Activated naive CD4-positive, alpha-beta T cell treated with anti-CD3 and anti-CD28 coated beads for 36 hours (primary cell): ENCODE measurements at regions not wholly inside any gene's neighbourhood (a gene's known extent, or its start where the extent isn't known, plus 50 kb on each side); places are given as distances from the start of the nearest gene placed in this dataset.

Source experiments
- CTCF ChIA-PET: fragments of 350-600 bp; sonication (Branson Sonifier 250); formaldehyde crosslinking; loops from one replicate; lab custom pipeline; 2021; ENCODE audit warnings: antibody characterized with exemption; lab: Charles Lee
- DNase-seq: peaks from one replicate; pipeline ENCODE4 v3.0.0-alpha.2; 2020
- H3K27ac Mint-ChIP-seq: one replicate; pipeline ENCODE4 v1.8.0; 2021; ENCODE audit warnings: mild to moderate bottlenecking, mixed read lengths
- H3K27me3 Mint-ChIP-seq: one replicate; pipeline ENCODE4 v1.8.0; 2021; ENCODE audit warnings: low read depth, mixed read lengths
- H3K36me3 Mint-ChIP-seq: one replicate; pipeline ENCODE4 v1.8.0; 2021; ENCODE audit warnings: low read depth, mixed read lengths
- H3K4me1 Mint-ChIP-seq: one replicate; pipeline ENCODE4 v1.8.0; 2021; ENCODE audit warnings: low read depth, mixed read lengths
- H3K4me3 Mint-ChIP-seq: one replicate; pipeline ENCODE4 v1.8.0; 2021; ENCODE audit warnings: mild to moderate bottlenecking, moderate library complexity, mixed read lengths
- H3K9me3 Mint-ChIP-seq: one replicate; pipeline ENCODE4 v1.8.0; 2021; ENCODE audit warnings: mixed read lengths
- intact Hi-C: fragments of 100-400 bp; cut with micrococcal nuclease; formaldehyde crosslinking; loops from one replicate; pipeline ENCODE4 v1.15.1; 2023

- intact Hi-C loops, result no loop called here
- H3K4me1 Mint-ChIP-seq, result no peaks in the 10 kb centered on the region
- H3K36me3 Mint-ChIP-seq, result no peaks in the 10 kb centered on the region
- H3K4me3 Mint-ChIP-seq, result no peak overlapping the region
- no peaks in the 10 kb centered on the region for H3K9me3 Mint-ChIP-seq
- no peak for DNase-seq
- H3K27me3 Mint-ChIP-seq, result no peaks in the 10 kb centered on the region
- CTCF ChIA-PET, result interaction anchor here (0.9 kb wide), 1 partner anchor 17 kb away, joined by 3 read pairs; no protein-coding TSS in a partner anchor
- no peak overlapping the region for H3K27ac Mint-ChIP-seq
Measured at GRCh38 chr2:144224472-144224871, 295.4 kb downstream of the ZEB2 start.

GRCh38 chr2:144219979-144220378, 299.9 kb downstream of the ZEB2 start:
- intact Hi-C loops, result no loop called here
- CTCF ChIA-PET, result interaction anchor here (0.6 kb wide), 1 partner anchor 309 kb away, joined by 4 read pairs; no protein-coding TSS in a partner anchor
- Mint-ChIP-seq H3K27me3 (no peaks in the 10 kb centered on the region), H3K4me1 (peaks cover 13% of the 10 kb centered on the region), H3K9me3 (no peaks in the 10 kb centered on the region), H3K36me3 (no peaks in the 10 kb centered on the region), H3K27ac (no peak overlapping the region), H3K4me3 (no peak overlapping the region)
- DNase-seq, result no peak

- Mint-ChIP-seq H3K27ac (no peak overlapping the region), H3K36me3 (no peaks in the 10 kb centered on the region), H3K4me1 (peaks cover 28% of the 10 kb centered on the region), H3K9me3 (no peaks in the 10 kb centered on the region), H3K4me3 (no peak overlapping the region), H3K27me3 (no peaks in the 10 kb centered on the region)
- CTCF ChIA-PET, result no interaction called here
- no peak for DNase-seq
- intact Hi-C loops, result loop anchor here (2.0 kb wide), 1 partner anchor 13 kb away; no protein-coding TSS in a partner anchor
Measured at GRCh38 chr2:144217853-144218633, 301.9 kb downstream of the ZEB2 start.

- peaks cover 38% of the 10 kb centered on the region for H3K4me1 Mint-ChIP-seq
- no peak overlapping the region for H3K4me3 Mint-ChIP-seq
- H3K36me3 Mint-ChIP-seq, result peaks cover under 1% of the 10 kb centered on the region
- H3K27ac Mint-ChIP-seq, result peak overlapping the region; percentile 80
- H3K9me3 Mint-ChIP-seq, result no peaks in the 10 kb centered on the region
- intact Hi-C loops, result loop anchor here (2.0 kb wide), 1 partner anchor 15 kb away; no protein-coding TSS in a partner anchor
- no peak for DNase-seq
- no peaks in the 10 kb centered on the region for H3K27me3 Mint-ChIP-seq
- CTCF ChIA-PET, result interaction anchor here (0.8 kb wide), 1 partner anchor 633 kb away, joined by 3 read pairs; no protein-coding TSS in a partner anchor
Measured at GRCh38 chr2:144215701-144216675, 303.9 kb downstream of the ZEB2 start.

GRCh38 chr2:144215207-144215606, 304.7 kb downstream of the ZEB2 start:
- CTCF ChIA-PET, result no interaction called here
- intact Hi-C loops, result no loop called here
- H3K4me1 Mint-ChIP-seq, result peaks cover 41% of the 10 kb centered on the region

GRCh38 chr2:144213797-144214196, 306.1 kb downstream of the ZEB2 start:
- Mint-ChIP-seq H3K4me1 (peaks cover 44% of the 10 kb centered on the region), H3K36me3 (peaks cover 4% of the 10 kb centered on the region), H3K27ac (peak overlapping the region; percentile 44), H3K27me3 (no peaks in the 10 kb centered on the region), H3K4me3 (no peak overlapping the region), H3K9me3 (no peaks in the 10 kb centered on the region)
- CTCF ChIA-PET, result no interaction called here
- intact Hi-C loops, result no loop called here
- DNase-seq, result no peak

More at GRCh38 chr2:144215207-144215606, 304.7 kb downstream of the ZEB2 start:
- Mint-ChIP-seq H3K4me3 (no peak overlapping the region), H3K9me3 (no peaks in the 10 kb centered on the region), H3K27ac (no peak overlapping the region), H3K27me3 (no peaks in the 10 kb centered on the region), H3K36me3 (peaks cover 1% of the 10 kb centered on the region)
- no peak for DNase-seq

- H3K4me3 Mint-ChIP-seq, result no peak overlapping the region
- peaks cover 44% of the 10 kb centered on the region for H3K4me1 Mint-ChIP-seq
- peaks cover 12% of the 10 kb centered on the region for H3K36me3 Mint-ChIP-seq
- no peaks in the 10 kb centered on the region for H3K27me3 Mint-ChIP-seq
- no peaks in the 10 kb centered on the region for H3K9me3 Mint-ChIP-seq
- DNase-seq, result no peak
- intact Hi-C loops, result no loop called here
- CTCF ChIA-PET, result no interaction called here
- peak overlapping the region; percentile 24 for H3K27ac Mint-ChIP-seq
Measured at GRCh38 chr2:144211826-144212225, 308.1 kb downstream of the ZEB2 start.

- intact Hi-C loops, result no loop called here
- Mint-ChIP-seq H3K9me3 (no peaks in the 10 kb centered on the region), H3K4me3 (no peak overlapping the region), H3K27ac (no peak overlapping the region), H3K36me3 (peaks cover 12% of the 10 kb centered on the region), H3K4me1 (peaks cover 37% of the 10 kb centered on the region), H3K27me3 (no peaks in the 10 kb centered on the region)
- CTCF ChIA-PET, result no interaction called here
- DNase-seq, result no peak
Measured at GRCh38 chr2:144211065-144211464, 308.9 kb downstream of the ZEB2 start.

- Mint-ChIP-seq H3K4me3 (no peak overlapping the region), H3K36me3 (peaks cover 12% of the 10 kb centered on the region)
- no peak for DNase-seq
Measured at GRCh38 chr2:144210076-144210475, 309.8 kb downstream of the ZEB2 start.

GRCh38 chr2:144208924-144209323, 311.0 kb downstream of the ZEB2 start:
- H3K4me1 Mint-ChIP-seq, result peaks cover 22% of the 10 kb centered on the region
- intact Hi-C loops, result no loop called here
- H3K36me3 Mint-ChIP-seq, result peaks cover 15% of the 10 kb centered on the region
- CTCF ChIA-PET, result no interaction called here
- H3K27me3 Mint-ChIP-seq, result no peaks in the 10 kb centered on the region
- DNase-seq, result no peak
- no peaks in the 10 kb centered on the region for H3K9me3 Mint-ChIP-seq
- H3K4me3 Mint-ChIP-seq, result no peak overlapping the region
- no peak overlapping the region for H3K27ac Mint-ChIP-seq

More at GRCh38 chr2:144210076-144210475, 309.8 kb downstream of the ZEB2 start:
- H3K27me3 Mint-ChIP-seq, result no peaks in the 10 kb centered on the region
- peaks cover 31% of the 10 kb centered on the region for H3K4me1 Mint-ChIP-seq
- H3K9me3 Mint-ChIP-seq, result no peaks in the 10 kb centered on the region
- no peak overlapping the region for H3K27ac Mint-ChIP-seq
- CTCF ChIA-PET, result no interaction called here
- intact Hi-C loops, result no loop called here

- CTCF ChIA-PET, result no interaction called here
- Mint-ChIP-seq H3K27me3 (no peaks in the 10 kb centered on the region), H3K27ac (no peak overlapping the region), H3K4me3 (no peak overlapping the region), H3K9me3 (no peaks in the 10 kb centered on the region), H3K4me1 (peaks cover 19% of the 10 kb centered on the region), H3K36me3 (peaks cover 17% of the 10 kb centered on the region)
- DNase-seq, result no peak
- intact Hi-C loops, result no loop called here
Measured at GRCh38 chr2:144206019-144206418, 313.9 kb downstream of the ZEB2 start.

GRCh38 chr2:144201868-144202468, 318.0 kb downstream of the ZEB2 start:
- peak; percentile 38 for DNase-seq
- no peak overlapping the region for H3K4me3 Mint-ChIP-seq
- peak overlapping the region; percentile 61 for H3K27ac Mint-ChIP-seq
- no peaks in the 10 kb centered on the region for H3K27me3 Mint-ChIP-seq
- CTCF ChIA-PET, result interaction anchor here (1.0 kb wide), 1 partner anchor 17 kb away, joined by 3 read pairs; no protein-coding TSS in a partner anchor
- no peaks in the 10 kb centered on the region for H3K9me3 Mint-ChIP-seq
- peaks cover 43% of the 10 kb centered on the region for H3K4me1 Mint-ChIP-seq
- H3K36me3 Mint-ChIP-seq, result peaks cover 6% of the 10 kb centered on the region
- intact Hi-C loops, result loop anchor here (2.0 kb wide), 1 partner anchor 129 kb away; no protein-coding TSS in a partner anchor
